NCI-H748 (cell line): ENCODE measurements at regions not wholly inside any gene's neighbourhood (a gene's known extent, or its start where the extent isn't known, plus 50 kb on each side); places are given as distances from the start of the nearest gene placed in this dataset.

Experiments
- DNase-seq: peaks from one replicate; lab custom pipeline; 2025; ENCODE audit not compliant: unreplicated experiment; lab: John Stamatoyannopoulos, UW

DNA sequence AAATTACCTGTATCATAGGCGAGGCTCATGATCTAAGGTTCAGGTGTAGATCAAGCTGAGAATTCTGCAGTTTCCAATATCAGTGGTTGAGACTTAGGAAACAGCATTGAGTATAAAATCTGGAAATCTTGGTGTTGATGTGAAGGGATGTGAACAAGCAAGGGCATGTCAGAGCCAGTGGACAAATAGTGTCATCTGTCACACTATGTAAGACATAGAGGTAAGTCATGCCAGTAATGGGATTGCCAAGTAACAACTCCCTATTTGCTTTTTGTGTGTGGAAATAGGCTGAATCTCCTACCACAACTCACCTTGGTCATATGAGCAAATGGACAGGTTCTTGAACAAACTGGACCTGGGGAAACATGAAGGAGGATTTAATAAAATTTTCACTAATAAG, 334.5 kb upstream of the EMCN start:
- DNase-seq = no peak

DNA sequence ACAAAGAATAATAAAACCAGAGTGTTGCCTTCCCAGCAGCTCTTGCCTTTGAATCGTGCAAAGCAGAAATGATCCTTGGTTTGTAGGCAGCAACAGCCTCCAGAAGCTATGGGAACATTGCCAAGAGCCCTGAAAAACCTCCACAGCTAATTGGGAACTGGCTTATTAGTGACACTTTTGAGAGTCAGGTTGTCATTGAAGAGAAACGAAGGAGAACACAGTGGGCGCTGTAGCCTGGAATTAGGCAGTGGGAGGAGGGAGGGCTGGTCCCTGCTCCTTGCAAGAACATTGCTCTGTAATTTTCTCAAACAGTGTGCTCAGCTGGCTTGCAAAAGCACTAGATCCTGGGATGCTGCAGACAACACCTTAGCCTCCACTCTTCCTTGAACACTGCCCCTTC, 331.5 kb upstream of the EMCN start:
- DNase-seq = peak; percentile 7

- DNase-seq = no peak
Measured at GRCh38 chr4:100848841-100849240, 331.0 kb upstream of the EMCN start.

- DNase-seq = no peak
Measured at GRCh38 chr4:100843910-100844309, 326.1 kb upstream of the EMCN start.

- peak; percentile 4 for DNase-seq
Measured at GRCh38 chr4:100842856-100843255, 325.0 kb upstream of the EMCN start.

- no peak for DNase-seq
Measured at GRCh38 chr4:100841911-100842310, 324.1 kb upstream of the EMCN start.

- DNase-seq = no peak
Measured at GRCh38 chr4:100839712-100840111, 321.9 kb upstream of the EMCN start.

GRCh38 chr4:100838286-100838685, 320.5 kb upstream of the EMCN start:
- peak; percentile 61 for DNase-seq

- DNase-seq = no peak
Measured at GRCh38 chr4:100836929-100837328, 319.1 kb upstream of the EMCN start.

GRCh38 chr4:100834616-100835015, 316.8 kb upstream of the EMCN start:
- no peak for DNase-seq

DNA sequence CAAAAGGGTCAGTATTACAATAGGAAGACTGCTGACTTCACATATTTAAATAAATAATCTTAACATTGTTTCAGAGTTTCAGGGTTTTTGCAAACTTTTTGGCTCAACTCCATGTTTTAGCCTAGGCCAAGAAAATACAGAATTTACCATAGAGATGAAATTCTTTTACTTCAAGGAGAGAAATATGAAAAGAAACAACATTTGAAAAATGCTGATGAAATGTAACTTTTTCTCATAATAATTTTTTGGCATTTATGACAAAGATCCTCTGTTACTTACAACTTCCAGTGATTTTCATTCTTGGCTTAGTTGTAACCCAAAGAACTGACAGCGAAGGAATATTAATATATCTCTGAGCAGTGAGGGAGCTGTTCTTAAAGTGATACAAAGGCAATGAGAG, 316.1 kb upstream of the EMCN start:
- DNase-seq = no peak

GRCh38 chr4:100828986-100829685, 311.3 kb upstream of the EMCN start:
- DNase-seq = no peak

DNA sequence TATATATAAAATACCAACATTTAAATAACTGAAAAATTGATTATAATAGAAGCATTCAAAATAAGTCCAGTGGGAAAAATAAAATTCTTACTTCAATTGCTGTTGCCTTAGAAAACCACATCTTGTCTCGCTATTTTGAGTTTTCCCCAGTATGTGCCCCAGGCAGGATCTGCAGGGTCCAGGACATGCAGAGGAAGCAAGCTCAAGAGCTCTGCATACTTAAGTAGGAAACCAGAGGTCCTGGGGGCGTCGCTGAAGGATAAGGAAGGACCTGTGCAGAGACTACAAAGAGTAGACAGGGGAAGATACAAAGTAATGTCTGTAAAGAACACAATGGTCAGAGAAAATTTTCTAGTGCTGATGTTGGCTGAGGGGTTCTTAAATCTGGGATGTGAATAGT, 310.5 kb upstream of the EMCN start:
- DNase-seq = no peak

DNA sequence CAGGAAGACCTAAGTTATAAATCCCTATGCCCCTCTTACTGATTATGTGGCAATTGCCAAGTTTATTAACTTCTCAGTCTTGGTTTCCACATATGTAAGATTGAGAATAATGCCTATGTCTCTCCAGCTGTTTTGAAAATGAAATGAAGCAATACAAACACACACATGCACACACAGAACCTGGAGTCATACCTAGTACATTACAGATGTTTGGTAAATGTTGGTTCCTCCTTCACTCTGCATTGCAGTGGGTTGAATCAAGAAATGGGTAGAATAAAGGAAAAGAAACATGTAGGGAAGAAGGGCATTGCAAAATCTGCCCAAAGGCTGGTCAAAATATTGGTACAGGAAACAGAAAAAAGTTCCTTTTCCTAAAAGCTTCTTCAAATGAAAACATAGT, 309.9 kb upstream of the EMCN start:
- no peak for DNase-seq

DNA sequence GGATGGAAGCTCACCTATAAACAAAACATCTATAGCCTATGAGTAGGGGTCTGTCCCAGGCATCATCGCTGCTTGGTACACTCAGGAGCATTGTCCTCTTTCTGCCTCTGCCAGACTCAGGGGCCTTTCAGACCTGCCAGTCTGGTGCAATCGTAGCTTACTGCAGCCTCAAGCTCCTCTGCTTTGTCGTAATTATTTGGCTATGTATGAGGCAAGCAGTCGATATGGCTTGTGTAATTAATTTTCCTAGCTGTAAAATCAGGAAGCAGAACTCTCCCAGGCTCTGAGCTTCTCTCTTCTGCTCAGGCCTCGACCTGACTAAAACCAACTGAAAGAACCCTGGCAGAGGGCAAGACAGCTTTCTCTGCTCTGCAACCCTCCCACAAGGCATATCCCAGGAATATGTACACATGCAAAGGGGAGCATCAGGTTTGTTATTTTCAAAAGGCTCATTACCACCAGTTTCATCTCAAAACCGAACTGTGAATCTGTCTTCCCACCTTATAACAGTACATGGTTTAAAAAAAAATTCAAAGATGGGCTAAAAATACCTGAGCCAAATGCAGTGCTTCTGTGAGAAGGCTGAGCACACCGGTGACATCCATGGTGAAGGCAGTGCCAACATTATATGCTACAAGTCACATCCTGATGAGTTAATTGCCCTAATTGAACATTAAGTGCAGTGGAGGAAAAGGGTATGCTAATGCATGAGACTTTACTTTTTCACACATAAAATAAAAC, 309.2 kb upstream of the EMCN start:
- no peak for DNase-seq

GRCh38 chr4:100826067-100826466, 308.2 kb upstream of the EMCN start:
- DNase-seq = no peak

- DNase-seq = no peak
Measured at GRCh38 chr4:100823993-100824323, 306.1 kb upstream of the EMCN start.

- peak; percentile 16 for DNase-seq
Measured at GRCh38 chr4:100823066-100823992, 305.5 kb upstream of the EMCN start.

DNA sequence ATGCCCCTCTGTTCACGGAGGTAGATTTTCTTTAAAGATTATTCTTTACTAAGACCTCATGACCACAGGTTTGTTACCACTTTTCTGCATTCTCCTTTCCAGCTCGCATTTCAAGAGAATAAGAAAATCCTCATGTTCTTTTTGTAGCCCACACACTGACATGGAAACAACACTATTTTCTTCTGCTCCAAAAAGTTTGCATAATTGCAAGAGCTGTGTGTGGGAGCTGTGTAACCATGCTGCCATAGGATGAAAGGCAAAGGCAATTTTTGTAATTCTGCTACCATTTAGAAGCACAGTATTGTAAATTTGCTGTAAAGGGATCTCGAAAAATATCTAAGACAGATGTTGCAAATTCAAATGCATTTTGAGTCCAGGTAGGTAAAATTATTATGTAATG, 302.4 kb upstream of the EMCN start:
- no peak for DNase-seq

- no peak for DNase-seq
Measured at GRCh38 chr4:100819505-100819904, 301.7 kb upstream of the EMCN start.

DNA sequence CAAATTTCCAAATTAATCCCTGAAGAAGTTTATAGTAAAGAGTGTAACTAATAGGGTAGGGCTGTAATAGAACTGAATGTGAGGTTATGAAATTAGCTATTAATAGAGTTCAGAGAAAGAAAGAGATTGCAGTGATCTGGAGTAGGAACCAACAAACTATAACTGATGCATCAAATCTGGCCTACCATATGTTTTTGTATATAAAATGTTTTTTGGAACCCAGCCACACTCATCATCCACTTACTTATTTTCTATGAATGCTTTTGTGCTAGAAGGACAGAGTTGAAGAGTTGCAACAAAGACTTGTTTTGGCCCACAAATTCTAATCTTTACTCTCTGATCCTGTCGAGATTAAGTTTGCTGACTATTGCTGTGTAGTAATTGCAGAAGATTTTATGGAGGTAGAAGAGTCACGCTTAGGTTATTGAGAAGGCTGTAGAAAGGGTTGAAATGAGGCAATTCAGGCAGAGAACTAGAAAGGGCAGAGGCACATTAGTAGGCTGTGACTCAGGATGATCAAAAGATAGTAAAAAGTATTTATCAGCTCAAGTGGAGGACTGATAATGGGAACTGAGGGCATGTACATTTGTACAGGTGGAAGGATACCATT, 298.7 kb upstream of the EMCN start:
- no peak for DNase-seq
